Muscle of arm (tissue), 1 donor: ENCODE measurements at regions not wholly inside any gene's neighbourhood (a gene's known extent, or its start where the extent isn't known, plus 50 kb on each side); places are given as distances from the start of the nearest gene placed in this dataset.

Experiments
- DNase-seq: peaks from one replicate; pipeline ENCODE4 v3.0.0-alpha.2; 2013

- DNase-seq: no peak
These were observed 454.7 kb downstream of the CBLN2 start for GRCh38 chr18:72089432-72089831.

DNA sequence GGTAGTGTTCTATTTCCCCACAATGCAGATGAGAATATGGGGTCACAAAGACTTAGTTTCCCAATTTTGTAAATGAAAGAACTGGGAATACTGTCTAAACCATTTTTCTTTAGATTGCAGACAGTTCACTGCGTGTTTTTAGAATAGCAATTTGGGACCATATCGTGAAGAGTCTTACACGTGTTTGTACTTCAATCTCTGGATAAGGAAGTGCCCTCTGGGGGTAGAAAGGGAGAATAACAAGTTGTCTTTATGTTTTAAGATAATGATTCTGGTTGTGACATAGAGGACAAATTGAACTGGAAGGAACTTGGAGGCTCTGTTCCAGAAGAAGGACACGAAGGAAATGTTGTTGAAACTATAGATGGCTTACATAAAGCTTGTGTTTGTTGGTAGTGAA, 457.7 kb downstream of the CBLN2 start:
- peak; percentile 2 for DNase-seq

DNA sequence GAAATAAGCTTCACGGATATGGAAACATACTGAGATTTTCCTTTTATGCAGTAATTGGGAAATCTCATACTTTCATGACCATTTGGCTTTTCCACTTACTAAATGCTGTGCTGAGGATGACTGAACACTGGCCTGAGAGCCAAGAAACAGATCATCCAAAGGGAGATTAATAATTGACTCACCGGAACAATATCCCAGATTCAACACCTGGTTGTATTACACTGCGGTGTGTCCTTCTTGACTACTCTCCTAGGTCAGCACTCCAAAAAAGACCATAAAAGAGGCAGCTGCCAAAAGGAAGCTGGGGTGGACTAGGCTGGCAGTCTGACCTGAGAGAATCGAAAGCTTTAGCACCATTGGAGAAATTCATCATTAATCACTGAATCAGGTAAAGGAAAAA, 469.1 kb downstream of the CBLN2 start:
- DNase-seq: no peak

DNA sequence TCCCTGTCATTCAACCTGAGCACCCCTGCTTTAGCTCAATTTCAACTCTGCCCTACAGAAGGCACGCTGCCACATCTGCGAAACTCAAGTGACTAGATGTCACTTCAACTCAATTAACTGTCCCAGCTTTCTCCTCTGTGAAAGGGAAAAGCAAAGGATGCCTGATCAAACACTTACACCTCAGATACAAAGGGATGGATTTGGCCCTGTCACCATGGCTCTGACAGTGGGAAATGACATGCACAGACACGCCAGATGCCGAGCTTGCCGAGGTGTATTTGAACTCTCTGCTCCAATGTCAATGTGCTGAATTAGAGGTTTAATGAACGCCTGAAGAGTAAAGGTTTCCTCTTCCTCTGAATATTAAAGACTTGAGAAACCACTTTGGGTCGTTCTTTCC, 481.1 kb downstream of the CBLN2 start:
- DNase-seq: no peak

- no peak for DNase-seq
These were observed 485.3 kb downstream of the CBLN2 start for GRCh38 chr18:72058851-72059250.

DNA sequence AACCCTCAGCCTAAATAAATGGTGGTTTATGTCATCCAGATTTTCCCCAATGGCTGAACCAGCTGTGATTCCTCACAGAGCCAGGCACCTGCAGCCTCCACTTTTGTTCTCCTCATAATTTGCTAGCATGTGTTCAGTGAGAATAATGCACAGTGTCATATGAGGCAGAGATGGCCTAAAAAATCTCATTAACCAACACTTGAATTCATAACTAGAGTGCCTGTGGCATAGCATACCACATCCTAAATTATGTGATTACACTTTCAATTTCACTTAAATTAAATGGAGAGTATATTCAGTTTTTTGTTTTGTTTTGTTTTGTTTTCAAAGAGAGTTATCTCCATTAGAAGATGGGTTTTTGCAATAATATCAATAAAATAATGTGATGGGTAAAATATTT, 488.0 kb downstream of the CBLN2 start:
- DNase-seq: no peak

DNA sequence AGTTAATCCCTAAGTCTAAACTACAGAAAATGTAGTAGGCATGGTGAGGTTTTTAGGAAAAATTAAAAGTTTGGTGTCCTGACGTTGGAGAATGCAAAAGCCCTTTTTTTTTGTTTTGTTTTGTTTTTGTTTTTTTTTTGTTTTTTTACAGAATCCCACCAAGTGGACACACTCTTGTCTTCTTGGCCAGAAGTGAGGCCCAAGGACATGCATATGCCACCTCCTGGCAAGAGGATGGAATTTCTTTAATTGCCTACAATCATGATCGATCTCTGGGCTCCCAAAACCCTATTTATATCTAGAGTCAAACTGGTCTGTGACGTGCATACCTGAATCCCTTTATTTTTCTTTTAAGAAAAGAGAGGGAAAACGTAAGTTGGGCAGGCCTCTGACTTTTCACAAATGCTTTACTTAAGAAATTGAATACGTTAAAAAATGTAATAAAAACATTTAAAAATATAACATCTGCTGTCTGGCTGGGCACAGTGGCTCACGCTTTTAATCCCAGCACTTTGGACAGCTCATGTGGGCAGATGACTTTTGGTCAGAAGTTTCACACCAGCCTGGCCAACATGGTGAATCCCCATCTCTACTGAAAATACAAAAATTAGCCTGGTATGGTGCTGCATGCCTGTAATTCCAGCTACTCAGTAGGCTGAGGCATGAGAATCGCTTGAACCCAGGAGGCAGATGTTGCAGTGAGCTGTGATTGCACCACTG, 502.7 kb downstream of the CBLN2 start:
- no peak for DNase-seq

DNA sequence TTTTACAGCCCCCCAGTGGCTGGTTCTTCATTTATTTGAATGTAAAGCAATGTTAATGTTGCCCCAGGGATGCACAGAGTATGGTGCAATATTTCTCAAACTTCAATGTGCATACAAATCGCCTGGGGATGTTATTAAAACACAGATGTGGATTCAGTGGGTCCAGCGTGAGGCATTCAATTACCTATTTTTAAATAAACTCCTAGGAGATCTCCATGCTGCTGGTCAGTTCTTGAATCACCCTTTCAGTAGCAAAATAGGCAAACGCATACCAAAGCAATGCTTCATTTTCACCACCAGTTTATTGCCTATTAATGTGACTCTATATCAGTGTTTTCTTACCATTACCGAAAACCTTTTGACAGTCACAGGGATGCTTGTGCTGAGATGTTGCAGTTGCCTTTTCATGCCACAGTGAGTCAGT, 530.7 kb downstream of the CBLN2 start:
- no peak for DNase-seq

DNA sequence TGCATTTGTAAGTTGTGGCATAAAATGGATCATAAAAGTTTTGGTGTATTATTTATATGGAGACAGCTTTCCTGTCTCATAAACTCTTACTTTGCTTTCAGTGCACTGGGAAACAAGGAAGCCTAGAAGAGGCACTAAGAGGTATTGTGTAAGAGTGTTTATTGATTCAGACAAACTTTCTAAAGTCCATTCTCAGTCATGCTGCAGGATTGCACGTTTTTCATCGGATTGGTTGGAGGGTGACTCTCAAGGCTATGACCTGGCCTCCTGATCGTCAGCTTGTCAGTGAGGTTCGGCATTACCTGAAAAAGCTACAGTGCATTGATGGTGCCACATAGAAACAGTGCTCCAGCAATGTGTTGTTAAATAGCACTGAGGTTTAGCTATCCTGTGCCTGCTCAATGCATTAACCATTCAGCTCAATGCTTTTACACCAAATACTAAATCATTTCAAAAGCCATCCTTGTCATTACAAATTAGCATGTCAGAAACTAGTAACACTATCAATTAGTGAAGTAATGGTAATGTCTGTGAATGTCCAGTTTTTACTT, 545.5 kb downstream of the CBLN2 start:
- DNase-seq: no peak

DNA sequence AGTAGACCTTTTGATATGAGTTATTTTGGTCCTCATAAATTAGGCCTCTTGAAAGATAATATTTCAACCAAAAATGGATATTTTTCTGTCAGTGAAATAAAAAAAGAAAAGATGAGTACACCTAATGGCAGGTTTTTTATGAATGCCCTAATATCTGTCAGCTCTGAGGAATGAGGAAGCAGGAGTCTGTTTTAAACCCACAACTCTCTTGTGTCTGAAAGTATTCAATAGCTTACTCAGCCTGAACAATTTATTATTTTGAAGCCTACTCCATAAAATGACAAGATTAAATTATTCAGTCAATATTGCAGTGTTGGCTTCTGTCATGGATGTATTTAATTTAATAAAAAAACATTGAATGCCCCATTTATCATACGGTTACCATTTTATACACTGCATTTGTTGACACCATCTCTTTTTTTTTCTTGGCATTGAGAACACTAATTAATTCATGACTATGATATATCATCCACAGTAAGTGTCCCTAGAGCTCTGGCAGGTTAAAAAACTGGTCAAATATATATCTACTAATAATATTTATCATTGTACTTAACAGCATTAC, 548.2 kb downstream of the CBLN2 start:
- no peak for DNase-seq

- DNase-seq: no peak
These were observed 549.9 kb downstream of the CBLN2 start for GRCh38 chr18:71994273-71994672.

GRCh38 chr18:71989616-71990015, 554.5 kb downstream of the CBLN2 start:
- DNase-seq: no peak

DNA sequence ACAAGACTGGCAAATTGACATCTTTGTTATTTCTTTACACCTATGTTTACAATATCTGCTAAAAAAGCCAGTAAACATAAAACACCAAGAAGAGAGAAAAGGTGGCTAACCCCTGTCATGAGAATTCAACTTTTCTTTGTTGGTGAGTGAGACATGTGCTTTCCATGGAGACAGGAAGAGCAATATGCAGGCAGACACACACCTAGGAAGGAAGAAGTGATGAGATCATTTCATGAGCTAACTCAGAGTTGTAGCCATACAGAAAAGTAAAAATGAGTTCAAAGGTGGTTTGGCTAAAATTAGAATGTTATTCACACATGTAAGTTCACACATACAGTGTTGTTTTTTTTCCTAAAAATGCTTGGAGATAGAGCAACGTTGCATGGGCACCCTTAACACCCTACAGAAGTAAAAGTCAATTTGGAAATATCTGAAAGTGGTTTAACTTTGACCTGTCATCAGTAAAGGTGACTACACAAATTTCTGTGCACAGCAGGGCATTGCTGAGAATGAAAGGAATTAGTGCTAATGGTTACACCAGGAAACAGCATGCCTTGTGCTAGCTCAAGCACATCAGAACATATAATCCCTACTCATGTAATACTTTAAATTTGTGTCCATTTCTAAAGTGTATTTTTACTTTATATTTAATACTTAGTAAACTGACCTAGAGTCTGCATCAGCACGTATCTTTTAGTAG, 557.6 kb downstream of the CBLN2 start:
- no peak for DNase-seq

- no peak for DNase-seq
These were observed 567.4 kb downstream of the CBLN2 start for GRCh38 chr18:71976744-71977143.

DNA sequence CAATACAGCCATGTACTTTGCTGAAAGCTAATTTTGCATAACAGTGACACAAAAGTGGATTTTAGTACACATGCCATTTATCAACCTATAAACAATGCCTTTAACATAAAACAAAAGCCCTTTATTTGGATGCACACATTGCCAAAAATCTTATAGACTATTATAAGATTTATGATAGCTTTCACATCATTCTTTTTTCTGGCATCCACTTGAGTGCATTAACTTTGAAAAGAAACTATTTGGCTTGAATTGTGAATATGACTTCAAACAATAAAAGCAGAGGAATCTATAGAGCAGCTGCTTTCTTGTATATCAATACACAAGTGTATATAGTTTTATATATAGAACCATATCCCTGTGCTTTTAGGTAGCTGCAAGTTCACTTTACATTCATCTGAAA, 577.4 kb downstream of the CBLN2 start:
- no peak for DNase-seq

GRCh38 chr18:71958605-71959004, 585.5 kb downstream of the CBLN2 start:
- DNase-seq: no peak

GRCh38 chr18:71951001-71951400, 593.1 kb downstream of the CBLN2 start:
- DNase-seq: no peak

DNA sequence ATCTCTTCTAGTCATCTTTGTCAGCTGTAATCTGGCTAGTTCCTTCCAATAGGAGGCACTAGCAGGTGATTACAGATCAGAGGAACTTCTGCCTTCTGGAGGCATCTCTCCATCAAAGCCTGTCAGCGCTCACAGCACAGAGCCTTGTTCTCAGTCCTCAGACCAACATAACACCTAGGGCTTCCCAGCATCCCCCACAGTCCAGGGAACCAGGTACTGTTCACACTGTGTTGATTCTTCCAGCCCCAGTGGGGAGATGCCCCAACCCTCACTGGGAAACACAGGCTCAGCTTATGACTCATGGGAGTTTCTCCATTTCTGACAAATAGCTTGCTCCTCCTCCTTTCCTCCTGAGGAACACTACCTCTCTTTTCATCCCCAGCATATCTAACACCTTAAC, 601.7 kb downstream of the CBLN2 start:
- DNase-seq: no peak

GRCh38 chr18:71939483-71939882, 604.7 kb downstream of the CBLN2 start:
- DNase-seq: no peak

GRCh38 chr18:71936744-71937143, 607.4 kb downstream of the CBLN2 start:
- no peak for DNase-seq

- no peak for DNase-seq
These were observed 624.9 kb downstream of the CBLN2 start for GRCh38 chr18:71919211-71919610.

DNA sequence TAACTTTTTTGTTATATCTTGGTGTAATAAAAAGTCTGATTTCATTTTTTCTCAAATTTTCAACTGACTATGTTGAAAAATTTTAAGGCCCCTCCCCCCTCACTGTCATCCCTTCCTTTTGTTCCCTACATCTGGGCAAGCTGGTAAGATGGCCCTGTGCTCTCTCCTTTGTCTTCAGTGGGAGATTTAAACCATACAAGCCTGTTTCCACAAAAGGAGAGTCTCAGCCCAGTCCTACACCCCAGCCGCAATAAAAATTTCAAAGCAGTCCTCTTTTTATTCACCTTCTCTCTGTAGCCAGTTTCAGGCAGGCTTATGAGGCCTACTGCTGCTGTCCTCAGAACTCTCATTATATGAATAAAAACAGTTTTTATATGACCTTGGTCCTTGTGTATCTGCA, 630.5 kb downstream of the CBLN2 start:
- DNase-seq: no peak

DNA sequence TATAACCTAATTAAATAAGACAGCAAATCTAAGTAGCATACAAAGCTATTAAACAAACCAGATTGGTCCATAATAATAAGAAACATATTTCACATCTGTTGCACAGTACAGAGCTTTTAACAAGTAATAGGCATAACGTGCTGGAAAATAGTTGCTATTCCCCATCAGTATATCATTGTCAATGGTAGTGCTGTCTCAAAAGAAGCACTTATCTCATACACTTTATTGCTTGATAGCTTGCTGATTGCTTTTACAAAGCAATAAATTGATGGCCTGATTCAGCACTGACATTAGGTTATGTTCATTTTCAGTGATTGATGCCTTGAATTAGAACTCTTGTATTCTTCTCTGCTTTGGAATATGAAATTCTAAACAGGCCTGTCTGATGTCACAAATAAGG, 641.7 kb downstream of the CBLN2 start:
- no peak for DNase-seq
